ENCODE measurements at regions not wholly inside any gene's neighbourhood (a gene's known extent, or its start where the extent isn't known, plus 50 kb on each side); places are given as distances from the start of the nearest gene placed in this dataset.

DNA sequence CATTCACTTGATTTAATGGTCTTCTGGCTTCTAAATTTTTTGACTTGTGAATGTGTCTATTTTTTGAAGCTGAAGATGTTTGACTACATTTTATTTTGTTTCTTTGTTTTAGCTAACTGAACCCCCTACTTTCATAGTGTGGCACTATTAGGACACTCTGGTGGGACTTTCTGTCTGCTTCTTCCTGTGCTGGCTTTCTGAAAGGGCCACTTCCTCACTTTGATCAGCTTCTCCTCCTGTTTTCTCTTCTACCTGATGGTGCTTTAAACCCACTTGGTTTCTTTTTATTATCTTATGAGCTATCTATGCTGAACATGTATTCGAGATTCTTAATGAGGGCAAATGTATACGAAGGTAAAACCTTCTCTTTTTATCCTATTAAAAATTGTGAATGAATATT lies 186.1 kb upstream of the CASK start:
- Mint-ChIP-seq H3K27ac (no peak overlapping the region), H3K9me3 (ENCODE audit: insufficient read depth) (no peaks in the 10 kb centered on the region), H3K27me3 (no peaks in the 10 kb centered on the region), H3K4me3 (no peak overlapping the region), H3K4me1 (peaks cover 10% of the 10 kb centered on the region)
- no peak overlapping the region for H2AFZ ChIP-seq (ENCODE audit: insufficient read depth, low read depth, low read length, poor library complexity, severe bottlenecking)
- H3K79me2 ChIP-seq (ENCODE audit: control insufficient read depth, insufficient read depth, low read length), result no peaks in the 10 kb centered on the region
- H3K27ac ChIP-seq (ENCODE audit: low read length in 2 of 2), result no peak overlapping the region
- H3K27me3 ChIP-seq (replicated peaks in 1 of 4; ENCODE audit: control extremely low read depth in 1 of 4, control insufficient read depth in 3 of 4, insufficient read depth in 4 of 4, low read length in 3 of 4), result no peaks in the 10 kb centered on the region
- no peaks in the 10 kb centered on the region for H3K36me3 ChIP-seq (replicated peaks in 1 of 2; ENCODE audit: control extremely low read depth in 1 of 2, control insufficient read depth in 1 of 2, extremely low read depth in 1 of 2, insufficient read depth in 2 of 2, low read length in 1 of 2)
- intact Hi-C loops (cut with micrococcal nuclease), result no loop called here
- no peak overlapping the region for H3K4me3 ChIP-seq (ENCODE audit: control extremely low read depth in 1 of 5, extremely low read depth in 1 of 5, insufficient read depth in 1 of 5, low read depth in 2 of 5, low read length in 4 of 5)
- peaks cover 0 to 7% (median 0%) of the 10 kb centered on the region in 3 donors for H3K9me3 ChIP-seq (ENCODE audit: control extremely low read depth in 1 of 3, control insufficient read depth in 2 of 3, insufficient read depth in 1 of 3, low read length in 2 of 3)
- H3K9ac ChIP-seq (ENCODE audit: low read length), result no peak overlapping the region
- no peaks in the 10 kb centered on the region for H3K4me1 ChIP-seq (ENCODE audit: control insufficient read depth in 2 of 2, insufficient read depth in 2 of 2, low read length in 2 of 2)
- ATAC-seq (ENCODE audit: low read depth) (no peak), DNase-seq (no peak)
- no peak overlapping the region for H3K4me2 ChIP-seq (replicated peaks; ENCODE audit: low read depth, low read length, poor library complexity, severe bottlenecking)
- TF ChIP-seq CTCF (IDR thresholded peaks at IDR 0.05) (no peak), EZH2 (IDR thresholded peaks at IDR 0.05; ENCODE audit: borderline replicate concordance, insufficient read depth, low read depth, low read length, poor library complexity, severe bottlenecking) (no peak)
- CTCF ChIA-PET, result no interaction called here
- no peaks in the 10 kb centered on the region for H4K20me1 ChIP-seq (ENCODE audit: control insufficient read depth, insufficient read depth, low read length, poor library complexity, severe bottlenecking)
- WGBS (ENCODE audit: insufficient coverage), result no CpG with 5 or more reads among the region's 2 CpGs
- POLR2A ChIA-PET, result no interaction called here

GRCh38 chrX:42107495-42108488 lies 184.4 kb upstream of the CASK start:
- peak overlapping the region; percentile 61 for H3K27ac Mint-ChIP-seq
- ChIA-PET POLR2A (no interaction called here), CTCF (no interaction called here)
- Histone ChIP-seq H3K4me3 (ENCODE audit: control extremely low read depth in 1 of 5, extremely low read depth in 1 of 5, insufficient read depth in 1 of 5, low read depth in 2 of 5, low read length in 4 of 5) (no peak overlapping the region), H3K27me3 (replicated peaks in 1 of 4; ENCODE audit: control extremely low read depth in 1 of 4, control insufficient read depth in 3 of 4, insufficient read depth in 4 of 4, low read length in 3 of 4) (no peaks in the 10 kb centered on the region), H3K4me1 (ENCODE audit: control insufficient read depth in 2 of 2, insufficient read depth in 2 of 2, low read length in 2 of 2) (no peaks in the 10 kb centered on the region), H2AFZ (ENCODE audit: insufficient read depth, low read depth, low read length, poor library complexity, severe bottlenecking) (no peak overlapping the region), H3K4me2 (replicated peaks; ENCODE audit: low read depth, low read length, poor library complexity, severe bottlenecking) (no peak overlapping the region), H3K9me3 (ENCODE audit: control extremely low read depth in 1 of 3, control insufficient read depth in 2 of 3, insufficient read depth in 1 of 3, low read length in 2 of 3) (no peaks in the 10 kb centered on the region), H3K79me2 (ENCODE audit: control insufficient read depth, insufficient read depth, low read length) (no peaks in the 10 kb centered on the region), H3K36me3 (replicated peaks in 1 of 2; ENCODE audit: control extremely low read depth in 1 of 2, control insufficient read depth in 1 of 2, extremely low read depth in 1 of 2, insufficient read depth in 2 of 2, low read length in 1 of 2) (no peaks in the 10 kb centered on the region), H3K9ac (ENCODE audit: low read length) (no peak overlapping the region), H4K20me1 (ENCODE audit: control insufficient read depth, insufficient read depth, low read length, poor library complexity, severe bottlenecking) (no peaks in the 10 kb centered on the region), H3K27ac (ENCODE audit: low read length in 2 of 2) (no peak overlapping the region)
- peaks cover 3% of the 10 kb centered on the region for H3K9me3 Mint-ChIP-seq (ENCODE audit: insufficient read depth)
- ATAC-seq (ENCODE audit: low read depth) (no peak), DNase-seq (no peak)
- no peaks in the 10 kb centered on the region for H3K27me3 Mint-ChIP-seq
- peaks cover 10% of the 10 kb centered on the region for H3K4me1 Mint-ChIP-seq
- H3K4me3 Mint-ChIP-seq, result no peak overlapping the region
- no CpG with 5 or more reads among the region's 8 CpGs for WGBS (ENCODE audit: insufficient coverage)
- no peak for TF ChIP-seq CTCF (IDR thresholded peaks at IDR 0.05)
- intact Hi-C loops (cut with micrococcal nuclease), result no loop called here
